Activated CD4-positive, alpha-beta T cell treated with anti-CD3 and anti-CD28 coated beads for 36 hours (primary cell): ENCODE measurements at regions not wholly inside any gene's neighbourhood (a gene's known extent, or its start where the extent isn't known, plus 50 kb on each side); places are given as distances from the start of the nearest gene placed in this dataset.
"Not testable (repeated sequence)": the region's sequence is repeated elsewhere in the genome, so short reads cannot be mapped to it uniquely, and the experiment has no call there.

Source experiments
- ATAC-seq: fragments of 200-7000 bp; cut with Tn5 transposase; one replicate; pipeline ENCODE4 v1.10.0; 2021; ENCODE audit warnings: mild to moderate bottlenecking, moderate library complexity
- CTCF ChIA-PET: fragments of 350-600 bp; sonication (Branson Sonifier 250); formaldehyde crosslinking; loops from one replicate; lab custom pipeline; 2021; ENCODE audit warnings: antibody characterized with exemption; lab: Charles Lee
- POLR2A ChIA-PET: fragments of 350-600 bp; sonication (Branson Sonifier 250); formaldehyde crosslinking; loops from one replicate; lab custom pipeline; 2021; ENCODE audit warnings: antibody characterized with exemption, inconsistent platforms; lab: Charles Lee
- DNase-seq: peaks from one replicate; pipeline ENCODE4 v3.0.0-alpha.2; 2020
- H3K27ac Mint-ChIP-seq: one replicate; pipeline ENCODE4 v1.8.0; 2021; ENCODE audit warnings: mixed read lengths
- H3K27me3 Mint-ChIP-seq: one replicate; pipeline ENCODE4 v1.8.0; 2021; ENCODE audit warnings: mixed read lengths
- H3K36me3 Mint-ChIP-seq: one replicate; pipeline ENCODE4 v1.8.0; 2021; ENCODE audit warnings: low read depth, mixed read lengths
- H3K4me1 Mint-ChIP-seq: one replicate; pipeline ENCODE4 v1.8.0; 2021; ENCODE audit warnings: mixed read lengths
- H3K4me3 Mint-ChIP-seq: one replicate; pipeline ENCODE4 v1.8.0; 2021; ENCODE audit warnings: mild to moderate bottlenecking, moderate library complexity, mixed read lengths
- H3K9me3 Mint-ChIP-seq: one replicate; pipeline ENCODE4 v1.8.0; 2021; ENCODE audit warnings: low read depth, mixed read lengths
- intact Hi-C, 2 experiments: fragments of 100-400 bp; cut with DNase I in 1 of 2; cut with micrococcal nuclease in 1 of 2; formaldehyde crosslinking; loops; one replicate each; pipeline versions ENCODE4 v1.14.2 to v1.15.1; 2022 to 2024; cut with DNase I, micrococcal nuclease

- intact Hi-C loops: no loop called here
- no peak for DNase-seq
- H3K27ac Mint-ChIP-seq: no peak overlapping the region
- H3K9me3 Mint-ChIP-seq: no peaks in the 10 kb centered on the region
- H3K4me1 Mint-ChIP-seq: no peaks in the 10 kb centered on the region
- CTCF ChIA-PET: no interaction called here
- H3K4me3 Mint-ChIP-seq: no peak overlapping the region
- POLR2A ChIA-PET: no interaction called here
- no peaks in the 10 kb centered on the region for H3K36me3 Mint-ChIP-seq
- H3K27me3 Mint-ChIP-seq: no peaks in the 10 kb centered on the region
- ATAC-seq: no peak
Measured at GRCh38 chr4:126633306-126633705, 999.5 kb upstream of the INTU start.

GRCh38 chr4:126637706-126638105, 995.1 kb upstream of the INTU start:
- Mint-ChIP-seq H3K27ac (no peak overlapping the region), H3K36me3 (no peaks in the 10 kb centered on the region), H3K9me3 (peaks cover 8% of the 10 kb centered on the region), H3K4me3 (no peak overlapping the region), H3K4me1 (no peaks in the 10 kb centered on the region), H3K27me3 (no peaks in the 10 kb centered on the region)
- ChIA-PET POLR2A (no interaction called here), CTCF (no interaction called here)
- no peak for ATAC-seq
- DNase-seq: no peak
- intact Hi-C loops: no loop called here

GRCh38 chr4:126647320-126647719, 985.4 kb upstream of the INTU start:
- Mint-ChIP-seq H3K27ac (no peak overlapping the region), H3K9me3 (no peaks in the 10 kb centered on the region), H3K4me3 (no peak overlapping the region), H3K27me3 (no peaks in the 10 kb centered on the region), H3K4me1 (no peaks in the 10 kb centered on the region), H3K36me3 (no peaks in the 10 kb centered on the region)
- ChIA-PET POLR2A (no interaction called here), CTCF (no interaction called here)
- ATAC-seq (no peak), DNase-seq (no peak)
- intact Hi-C loops: no loop called here

GRCh38 chr4:126647756-126648397, 984.9 kb upstream of the INTU start:
- no peak for DNase-seq
- CTCF ChIA-PET: no interaction called here
- no peak for ATAC-seq
- no peaks in the 10 kb centered on the region for H3K9me3 Mint-ChIP-seq
- no peaks in the 10 kb centered on the region for H3K36me3 Mint-ChIP-seq
- H3K27ac Mint-ChIP-seq: no peak overlapping the region
- no peak overlapping the region for H3K4me3 Mint-ChIP-seq
- H3K27me3 Mint-ChIP-seq: no peaks in the 10 kb centered on the region
- POLR2A ChIA-PET: no interaction called here
- intact Hi-C loops: no loop called here
- no peaks in the 10 kb centered on the region for H3K4me1 Mint-ChIP-seq

GRCh38 chr4:126658411-126658810, 974.3 kb upstream of the INTU start:
- POLR2A ChIA-PET: no interaction called here
- Mint-ChIP-seq H3K9me3 (no peaks in the 10 kb centered on the region), H3K4me3 (no peak overlapping the region), H3K36me3 (no peaks in the 10 kb centered on the region), H3K27ac (no peak overlapping the region), H3K27me3 (no peaks in the 10 kb centered on the region), H3K4me1 (no peaks in the 10 kb centered on the region)
- CTCF ChIA-PET: no interaction called here
- no peak for DNase-seq
- ATAC-seq: no peak
- intact Hi-C loops: no loop called here

- ATAC-seq (no peak), DNase-seq (no peak)
- H3K4me1 Mint-ChIP-seq: no peaks in the 10 kb centered on the region
- CTCF ChIA-PET: no interaction called here
- no peaks in the 10 kb centered on the region for H3K36me3 Mint-ChIP-seq
- intact Hi-C loops: no loop called here
- no peaks in the 10 kb centered on the region for H3K9me3 Mint-ChIP-seq
- H3K27ac Mint-ChIP-seq: no peak overlapping the region
- no peak overlapping the region for H3K4me3 Mint-ChIP-seq
- no peaks in the 10 kb centered on the region for H3K27me3 Mint-ChIP-seq
- POLR2A ChIA-PET: no interaction called here
Measured at GRCh38 chr4:126661194-126661593, 971.6 kb upstream of the INTU start.

GRCh38 chr4:126664839-126665238, 967.9 kb upstream of the INTU start:
- H3K4me1 Mint-ChIP-seq: no peaks in the 10 kb centered on the region
- POLR2A ChIA-PET: no interaction called here
- no peaks in the 10 kb centered on the region for H3K9me3 Mint-ChIP-seq
- CTCF ChIA-PET: no interaction called here
- H3K27me3 Mint-ChIP-seq: no peaks in the 10 kb centered on the region
- no peak for DNase-seq
- H3K27ac Mint-ChIP-seq: no peak overlapping the region
- H3K4me3 Mint-ChIP-seq: no peak overlapping the region
- ATAC-seq: no peak
- intact Hi-C loops: no loop called here
- no peaks in the 10 kb centered on the region for H3K36me3 Mint-ChIP-seq

GRCh38 chr4:126670038-126670437, 962.7 kb upstream of the INTU start:
- H3K4me1 Mint-ChIP-seq, CTCF ChIA-PET, H3K36me3 Mint-ChIP-seq, ATAC-seq, H3K27me3 Mint-ChIP-seq, H3K4me3 Mint-ChIP-seq, H3K9me3 Mint-ChIP-seq, DNase-seq, POLR2A ChIA-PET, H3K27ac Mint-ChIP-seq, intact Hi-C loops: not testable (repeated sequence)

- POLR2A ChIA-PET: no interaction called here
- H3K9me3 Mint-ChIP-seq: peaks cover 2% of the 10 kb centered on the region
- intact Hi-C loops: no loop called here
- no peak overlapping the region for H3K4me3 Mint-ChIP-seq
- no peaks in the 10 kb centered on the region for H3K36me3 Mint-ChIP-seq
- ATAC-seq: no peak
- no peaks in the 10 kb centered on the region for H3K27me3 Mint-ChIP-seq
- no peak overlapping the region for H3K27ac Mint-ChIP-seq
- CTCF ChIA-PET: no interaction called here
- DNase-seq: no peak
- H3K4me1 Mint-ChIP-seq: no peaks in the 10 kb centered on the region
Measured at GRCh38 chr4:126678618-126679017, 954.1 kb upstream of the INTU start.

- Mint-ChIP-seq H3K4me3 (no peak overlapping the region), H3K9me3 (peaks cover 2% of the 10 kb centered on the region), H3K27me3 (no peaks in the 10 kb centered on the region), H3K4me1 (no peaks in the 10 kb centered on the region), H3K27ac (no peak overlapping the region), H3K36me3 (no peaks in the 10 kb centered on the region)
- intact Hi-C loops: no loop called here
- DNase-seq (no peak), ATAC-seq (no peak)
- POLR2A ChIA-PET: no interaction called here
- CTCF ChIA-PET: no interaction called here
Measured at GRCh38 chr4:126679303-126679702, 953.5 kb upstream of the INTU start.

GRCh38 chr4:126682250-126682649, 950.5 kb upstream of the INTU start:
- POLR2A ChIA-PET: no interaction called here
- Mint-ChIP-seq H3K4me3 (no peak overlapping the region), H3K27ac (no peak overlapping the region)

GRCh38 chr4:126686491-126686890, 946.3 kb upstream of the INTU start:
- DNase-seq: no peak
- Mint-ChIP-seq H3K4me1 (no peaks in the 10 kb centered on the region), H3K27me3 (no peaks in the 10 kb centered on the region), H3K9me3 (no peaks in the 10 kb centered on the region), H3K4me3 (no peak overlapping the region), H3K27ac (no peak overlapping the region), H3K36me3 (no peaks in the 10 kb centered on the region)
- POLR2A ChIA-PET: no interaction called here
- intact Hi-C loops: no loop called here
- CTCF ChIA-PET: no interaction called here
- no peak for ATAC-seq

More at GRCh38 chr4:126682250-126682649, 950.5 kb upstream of the INTU start:
- H3K4me1 Mint-ChIP-seq: no peaks in the 10 kb centered on the region
- no peak for ATAC-seq
- CTCF ChIA-PET: interaction anchor here (0.9 kb wide), 1 partner anchor 156 kb away, joined by 3 read pairs; no protein-coding TSS in a partner anchor
- no peaks in the 10 kb centered on the region for H3K36me3 Mint-ChIP-seq
- no peaks in the 10 kb centered on the region for H3K27me3 Mint-ChIP-seq
- no peak for DNase-seq
- intact Hi-C loops: no loop called here
- H3K9me3 Mint-ChIP-seq: peaks cover 2% of the 10 kb centered on the region
